ENCODE measurements at regions not wholly inside any gene's neighbourhood (a gene's known extent, or its start where the extent isn't known, plus 50 kb on each side); places are given as distances from the start of the nearest gene placed in this dataset.
"Not testable (repeated sequence)": the region's sequence is repeated elsewhere in the genome, so short reads cannot be mapped to it uniquely, and the experiment has no call there.

GRCh38 chr5:25415970-25416369 is 771.2 kb upstream of the CDH10 start:
- FAIRE-seq: no peak
- Histone ChIP-seq H3K9me3 (ENCODE audit: control insufficient read depth in 2 of 3, insufficient read depth in 1 of 3, low read length in 3 of 3) (peaks cover 0 to 3% (median 0%) of the 10 kb centered on the region in 3 donors), H3K9ac (ENCODE audit: low read length in 3 of 3) (no peak overlapping the region), H3K27ac (ENCODE audit: low read depth in 2 of 2, low read length in 2 of 2) (no peak overlapping the region), H3K4me1 (ENCODE audit: control insufficient read depth in 2 of 3, insufficient read depth in 2 of 3, low read depth in 1 of 3, low read length in 3 of 3) (no peaks in the 10 kb centered on the region), H3K4me3 (ENCODE audit: low read length in 3 of 3) (no peak overlapping the region), H3K27me3 (ENCODE audit: control insufficient read depth, insufficient read depth, low read length) (no peaks in the 10 kb centered on the region), H3K36me3 (ENCODE audit: control insufficient read depth in 2 of 3, insufficient read depth in 3 of 3, low read length in 3 of 3) (no peaks in the 10 kb centered on the region)
- no peak for DNase-seq
- intact Hi-C loops (cut with DNase I): no loop called here
- no peak for TF ChIP-seq CTCF (IDR thresholded peaks at IDR 0.05; ENCODE audit: borderline replicate concordance, extremely low read depth, insufficient read depth)

GRCh38 chr5:25414742-25415141 is 770.0 kb upstream of the CDH10 start:
- Histone ChIP-seq H3K27ac (ENCODE audit: low read depth in 2 of 2, low read length in 2 of 2) (no peak overlapping the region), H3K9me3 (ENCODE audit: control insufficient read depth in 2 of 3, insufficient read depth in 1 of 3, low read length in 3 of 3) (peaks cover 0 to 3% (median 0%) of the 10 kb centered on the region in 3 donors), H3K36me3 (ENCODE audit: control insufficient read depth in 2 of 3, insufficient read depth in 3 of 3, low read length in 3 of 3) (no peaks in the 10 kb centered on the region), H3K4me1 (ENCODE audit: control insufficient read depth in 2 of 3, insufficient read depth in 2 of 3, low read depth in 1 of 3, low read length in 3 of 3) (no peaks in the 10 kb centered on the region), H3K4me3 (ENCODE audit: low read length in 3 of 3) (no peak overlapping the region), H3K9ac (ENCODE audit: low read length in 3 of 3) (no peak overlapping the region), H3K27me3 (ENCODE audit: control insufficient read depth, insufficient read depth, low read length) (no peaks in the 10 kb centered on the region)
- no peak for TF ChIP-seq CTCF (IDR thresholded peaks at IDR 0.05; ENCODE audit: borderline replicate concordance, extremely low read depth, insufficient read depth)
- FAIRE-seq: no peak
- intact Hi-C loops (cut with DNase I): no loop called here
- DNase-seq: no peak

- FAIRE-seq (no peak), DNase-seq (no peak)
- Histone ChIP-seq H3K27ac (ENCODE audit: low read depth in 2 of 2, low read length in 2 of 2) (no peak overlapping the region), H3K9ac (ENCODE audit: low read length in 3 of 3) (no peak overlapping the region), H3K9me3 (ENCODE audit: control insufficient read depth in 2 of 3, insufficient read depth in 1 of 3, low read length in 3 of 3) (peaks cover 0 to 3% (median 0%) of the 10 kb centered on the region in 3 donors), H3K4me3 (ENCODE audit: low read length in 3 of 3) (no peak overlapping the region), H3K36me3 (ENCODE audit: control insufficient read depth in 2 of 3, insufficient read depth in 3 of 3, low read length in 3 of 3) (no peaks in the 10 kb centered on the region), H3K4me1 (ENCODE audit: control insufficient read depth in 2 of 3, insufficient read depth in 2 of 3, low read depth in 1 of 3, low read length in 3 of 3) (no peaks in the 10 kb centered on the region), H3K27me3 (ENCODE audit: control insufficient read depth, insufficient read depth, low read length) (no peaks in the 10 kb centered on the region)
- no peak for TF ChIP-seq CTCF (IDR thresholded peaks at IDR 0.05; ENCODE audit: borderline replicate concordance, extremely low read depth, insufficient read depth)
- intact Hi-C loops (cut with DNase I): no loop called here
These were observed 767.4 kb upstream of the CDH10 start for GRCh38 chr5:25412116-25412661.

GRCh38 chr5:25407365-25407764 is 762.6 kb upstream of the CDH10 start:
- H3K36me3 ChIP-seq (ENCODE audit: control insufficient read depth in 2 of 3, insufficient read depth in 3 of 3, low read length in 3 of 3); intact Hi-C loops (cut with DNase I); H3K4me3 ChIP-seq (ENCODE audit: low read length in 3 of 3); H3K27ac ChIP-seq (ENCODE audit: low read depth in 2 of 2, low read length in 2 of 2); H3K27me3 ChIP-seq (ENCODE audit: control insufficient read depth, insufficient read depth, low read length); FAIRE-seq; H3K9ac ChIP-seq (ENCODE audit: low read length in 3 of 3); H3K4me1 ChIP-seq (ENCODE audit: control insufficient read depth in 2 of 3, insufficient read depth in 2 of 3, low read depth in 1 of 3, low read length in 3 of 3); DNase-seq; H3K9me3 ChIP-seq (ENCODE audit: control insufficient read depth in 2 of 3, insufficient read depth in 1 of 3, low read length in 3 of 3): not testable (repeated sequence)
